HG03095 (cell line): ENCODE measurements at regions not wholly inside any gene's neighbourhood (a gene's known extent, or its start where the extent isn't known, plus 50 kb on each side); places are given as distances from the start of the nearest gene placed in this dataset.

ENCODE experiments used
- ATAC-seq: cut with Tn5 transposase; IDR thresholded peaks from one replicate; pipeline ENCODE4 v1.9.1; 2021; ENCODE audit warnings: moderate library complexity; ENCODE audit not compliant: unreplicated experiment

GRCh38 chr1:87949711-87950110 is 621.0 kb downstream of the LMO4 start:
- ATAC-seq = no peak

- no peak for ATAC-seq
Measured at GRCh38 chr1:87950369-87950768, 621.7 kb downstream of the LMO4 start.

- no peak for ATAC-seq
Measured at GRCh38 chr1:87951409-87951808, 622.7 kb downstream of the LMO4 start.

- no peak for ATAC-seq
Measured at GRCh38 chr1:87951852-87952251, 623.2 kb downstream of the LMO4 start.

GRCh38 chr1:87953121-87953520 is 624.4 kb downstream of the LMO4 start:
- ATAC-seq = no peak

- ATAC-seq = peak; percentile 86
Measured at GRCh38 chr1:87953732-87954344, 625.2 kb downstream of the LMO4 start.

- no peak for ATAC-seq
Measured at GRCh38 chr1:87955038-87955437, 626.4 kb downstream of the LMO4 start.

- no peak for ATAC-seq
Measured at GRCh38 chr1:87956072-87956471, 627.4 kb downstream of the LMO4 start.

- no peak for ATAC-seq
Measured at GRCh38 chr1:87956750-87957149, 628.1 kb downstream of the LMO4 start.

- no peak for ATAC-seq
Measured at GRCh38 chr1:87957331-87957730, 628.7 kb downstream of the LMO4 start.

GRCh38 chr1:87958201-87958600 is 629.5 kb downstream of the LMO4 start:
- ATAC-seq = no peak

GRCh38 chr1:87958716-87959115 is 630.0 kb downstream of the LMO4 start:
- no peak for ATAC-seq

GRCh38 chr1:87959236-87959635 is 630.6 kb downstream of the LMO4 start:
- ATAC-seq = no peak

GRCh38 chr1:87961992-87962391 is 633.3 kb downstream of the LMO4 start:
- ATAC-seq = no peak

- ATAC-seq = no peak
Measured at GRCh38 chr1:87963556-87963955, 634.9 kb downstream of the LMO4 start.

- no peak for ATAC-seq
Measured at GRCh38 chr1:87965193-87965592, 636.5 kb downstream of the LMO4 start.

- no peak for ATAC-seq
Measured at GRCh38 chr1:87968197-87968955, 639.7 kb downstream of the LMO4 start.

- no peak for ATAC-seq
Measured at GRCh38 chr1:87969040-87969439, 640.4 kb downstream of the LMO4 start.

GRCh38 chr1:87972811-87973210 is 644.1 kb downstream of the LMO4 start:
- no peak for ATAC-seq

GRCh38 chr1:87973896-87974295 is 645.2 kb downstream of the LMO4 start:
- ATAC-seq = no peak

GRCh38 chr1:87976316-87976715 is 647.6 kb downstream of the LMO4 start:
- no peak for ATAC-seq

- ATAC-seq = no peak
Measured at GRCh38 chr1:87977145-87977544, 648.5 kb downstream of the LMO4 start.

- no peak for ATAC-seq
Measured at GRCh38 chr1:87979079-87979478, 650.4 kb downstream of the LMO4 start.
